ENCODE measurements at regions not wholly inside any gene's neighbourhood (a gene's known extent, or its start where the extent isn't known, plus 50 kb on each side); places are given as distances from the start of the nearest gene placed in this dataset.

- DNase-seq (ENCODE audit: low spot score), result no peak
Observed at GRCh38 chr11:42179216-42179615, 719.8 kb upstream of the LRRC4C start.

- DNase-seq (ENCODE audit: low spot score), result no peak
Observed at GRCh38 chr11:42195289-42196013, 736.0 kb upstream of the LRRC4C start.

DNA sequence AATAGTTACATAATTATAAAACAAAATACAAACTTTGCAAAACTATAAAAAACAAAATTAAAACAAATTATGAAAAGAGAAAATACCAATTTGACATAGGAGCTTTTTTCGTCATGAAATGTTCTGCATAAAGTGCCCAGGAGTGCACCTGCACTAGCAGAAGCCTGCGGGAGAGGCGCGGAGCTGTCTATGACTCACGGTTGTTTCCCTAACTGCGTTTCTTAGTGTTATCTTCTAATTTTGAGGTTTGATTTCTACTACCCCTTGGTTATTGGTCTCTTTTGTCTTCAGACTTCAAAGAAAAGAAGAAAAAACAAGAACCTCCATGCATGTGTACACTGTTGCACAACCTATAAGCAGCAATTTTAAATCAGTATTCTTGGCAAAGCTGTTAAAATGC is 740.9 kb upstream of the LRRC4C start:
- DNase-seq (ENCODE audit: low spot score), result no peak

DNA sequence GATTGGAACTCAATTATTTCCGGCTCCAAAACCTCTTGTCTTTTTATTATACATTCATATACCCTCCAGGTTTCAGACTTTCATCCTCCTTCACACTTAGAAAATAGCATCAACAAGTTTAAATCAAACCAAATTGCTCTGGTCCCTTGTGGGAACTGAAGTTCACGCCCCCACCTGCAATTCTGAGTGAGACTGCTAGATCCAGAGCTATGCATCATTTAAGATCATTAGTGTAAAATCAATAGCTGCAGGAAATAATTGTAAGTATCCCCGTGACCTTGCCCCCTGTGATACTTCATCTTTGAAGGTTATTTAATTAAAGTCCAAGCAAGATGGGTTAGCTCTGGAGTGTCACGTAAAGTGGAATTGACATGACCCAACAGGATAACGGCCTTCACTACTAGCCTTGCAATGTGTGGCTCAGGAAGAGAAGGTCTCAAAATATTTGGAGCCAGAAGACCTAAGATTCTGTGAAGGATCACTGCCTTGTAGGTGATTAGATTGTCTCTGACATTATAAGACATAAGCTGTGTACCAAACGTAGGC is 742.2 kb upstream of the LRRC4C start:
- DNase-seq (ENCODE audit: low spot score), result no peak

GRCh38 chr11:42205518-42205917 is 746.1 kb upstream of the LRRC4C start:
- no peak for DNase-seq (ENCODE audit: low spot score)

GRCh38 chr11:42225664-42226063 is 766.2 kb upstream of the LRRC4C start:
- no peak for DNase-seq (ENCODE audit: low spot score)

DNA sequence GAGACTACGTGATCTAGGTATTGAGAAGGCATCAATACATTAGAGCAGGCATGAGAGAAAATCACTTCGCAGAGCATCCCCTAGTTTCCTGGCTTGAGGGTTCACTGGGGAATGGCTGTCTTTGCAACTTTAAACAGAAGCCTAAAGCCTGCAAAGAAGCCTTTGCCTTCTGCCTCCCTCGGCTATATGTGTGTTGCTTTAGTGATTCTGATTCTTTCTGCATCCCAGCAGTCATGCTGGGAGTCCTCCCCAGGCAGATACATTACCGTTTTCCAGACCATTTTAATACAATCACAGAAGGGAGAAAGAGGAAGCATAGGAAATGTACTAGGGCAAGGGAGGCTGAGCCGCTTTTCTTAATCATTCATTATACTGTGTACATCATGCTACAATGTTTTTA is 773.2 kb upstream of the LRRC4C start:
- DNase-seq (ENCODE audit: low spot score), result no peak

- no peak for DNase-seq (ENCODE audit: low spot score)
Observed at GRCh38 chr11:42234451-42234951, 775.0 kb upstream of the LRRC4C start.

DNA sequence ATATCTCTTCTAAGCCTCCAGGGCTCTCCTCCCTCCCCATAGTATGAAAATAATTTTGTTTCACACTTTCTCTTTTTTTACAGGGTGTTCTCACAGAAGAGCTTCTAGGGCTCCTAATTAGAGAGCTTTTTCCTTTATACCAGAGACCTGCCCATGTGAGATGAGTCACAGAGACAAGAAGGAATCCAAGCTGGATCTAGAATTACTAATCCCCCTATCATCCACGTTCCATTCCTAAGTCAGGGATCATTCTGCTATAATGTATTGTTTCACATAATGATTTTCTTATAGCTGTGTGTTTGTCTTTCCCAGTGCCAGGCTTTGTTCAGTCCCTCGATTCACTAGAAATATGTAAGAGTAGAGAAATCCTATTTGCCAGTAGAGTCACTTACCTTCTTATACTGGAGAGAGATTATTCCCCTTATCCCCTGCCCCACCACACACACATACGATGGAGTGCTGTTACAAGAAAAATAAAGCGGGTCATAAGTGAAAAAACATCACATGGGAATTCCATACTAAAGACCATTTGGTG is 778.3 kb upstream of the LRRC4C start:
- no peak for DNase-seq (ENCODE audit: low spot score)

DNA sequence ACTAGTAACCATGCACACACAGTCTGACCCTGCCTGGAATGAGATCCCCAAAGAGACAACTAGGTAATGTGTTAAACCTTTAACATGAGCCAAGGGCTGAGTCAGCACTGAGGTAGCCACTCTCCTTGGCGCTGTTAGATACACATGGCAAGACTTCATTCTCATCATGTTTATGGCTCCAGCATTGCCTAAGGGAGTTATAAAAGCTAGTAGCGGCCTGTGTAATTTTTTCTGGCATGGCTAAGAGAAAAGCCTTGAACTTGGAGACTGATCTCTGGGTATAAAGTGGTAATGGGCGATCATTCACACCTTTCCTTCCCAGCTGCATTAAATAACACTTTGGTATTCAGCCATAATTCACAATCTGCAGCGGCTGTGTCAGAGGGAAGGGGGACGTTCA is 779.7 kb upstream of the LRRC4C start:
- no peak for DNase-seq (ENCODE audit: low spot score)

- DNase-seq (ENCODE audit: low spot score), result no peak
Observed at GRCh38 chr11:42243385-42243784, 783.9 kb upstream of the LRRC4C start.

GRCh38 chr11:42244376-42244775 is 784.9 kb upstream of the LRRC4C start:
- no peak for DNase-seq (ENCODE audit: low spot score)

- no peak for DNase-seq (ENCODE audit: low spot score)
Observed at GRCh38 chr11:42249401-42249800, 789.9 kb upstream of the LRRC4C start.

GRCh38 chr11:42249956-42250355 is 790.5 kb upstream of the LRRC4C start:
- no peak for DNase-seq (ENCODE audit: low spot score)

DNA sequence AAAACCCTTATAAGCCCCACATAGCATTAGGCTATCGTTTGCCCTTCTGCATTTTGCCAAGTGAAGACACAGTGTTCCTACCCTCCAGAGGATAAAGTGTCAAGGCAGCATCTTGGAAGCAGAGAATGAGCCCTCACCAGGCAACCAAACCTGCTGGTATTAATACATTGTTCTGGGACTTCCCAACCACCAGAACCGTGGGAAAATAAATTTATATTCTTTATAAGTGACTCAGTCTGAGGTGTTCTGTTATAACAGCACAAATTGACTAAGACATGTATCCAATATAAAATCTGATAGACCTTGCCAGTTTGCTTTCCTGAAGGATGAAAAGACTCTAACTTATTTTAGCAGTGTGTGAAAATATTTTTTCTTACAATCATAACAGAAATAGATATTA is 792.5 kb upstream of the LRRC4C start:
- DNase-seq (ENCODE audit: low spot score), result no peak

DNA sequence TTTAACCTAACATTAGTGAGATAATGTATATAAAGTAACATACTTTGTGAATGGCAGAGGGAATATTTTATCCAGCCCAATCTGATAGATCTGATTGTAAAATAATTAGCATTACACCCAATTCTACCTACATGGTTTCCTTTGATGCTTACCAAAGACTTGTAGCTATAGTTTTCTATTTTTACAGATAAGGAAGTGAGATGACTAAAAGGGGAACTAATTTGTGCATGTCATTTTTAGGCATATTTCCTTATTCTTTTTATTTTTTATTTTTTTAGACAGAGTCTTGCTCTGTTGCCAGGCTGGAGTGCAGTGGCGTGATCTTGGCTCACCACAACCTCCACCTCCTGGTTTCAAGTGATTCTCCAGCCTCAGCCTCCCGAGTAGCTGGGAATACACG is 793.7 kb upstream of the LRRC4C start:
- DNase-seq (ENCODE audit: low spot score), result no peak

- DNase-seq (ENCODE audit: low spot score), result no peak
Observed at GRCh38 chr11:42255906-42256305, 796.5 kb upstream of the LRRC4C start.

DNA sequence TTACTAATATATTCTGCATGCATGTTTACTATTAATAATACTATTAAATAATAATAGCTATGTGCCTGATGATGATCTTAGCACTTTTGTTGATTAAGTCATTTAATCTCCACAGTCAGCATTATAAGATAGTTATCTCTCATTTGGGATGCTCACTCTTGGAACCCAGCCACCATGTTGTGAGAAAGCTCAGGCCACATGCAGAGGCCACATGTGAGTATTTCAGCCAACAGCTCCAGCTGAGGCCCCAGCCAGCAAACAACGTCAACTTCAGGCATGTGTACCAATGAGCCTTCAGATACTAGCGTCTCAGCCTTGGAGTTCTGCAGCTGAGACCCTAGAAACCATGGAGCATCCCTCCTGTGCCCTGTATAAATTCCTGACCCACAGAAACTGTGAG is 798.1 kb upstream of the LRRC4C start:
- DNase-seq (ENCODE audit: low spot score), result no peak

- DNase-seq (ENCODE audit: low spot score), result no peak
Observed at GRCh38 chr11:42265072-42265471, 805.6 kb upstream of the LRRC4C start.

- no peak for DNase-seq (ENCODE audit: low spot score)
Observed at GRCh38 chr11:42271306-42271705, 811.9 kb upstream of the LRRC4C start.

DNA sequence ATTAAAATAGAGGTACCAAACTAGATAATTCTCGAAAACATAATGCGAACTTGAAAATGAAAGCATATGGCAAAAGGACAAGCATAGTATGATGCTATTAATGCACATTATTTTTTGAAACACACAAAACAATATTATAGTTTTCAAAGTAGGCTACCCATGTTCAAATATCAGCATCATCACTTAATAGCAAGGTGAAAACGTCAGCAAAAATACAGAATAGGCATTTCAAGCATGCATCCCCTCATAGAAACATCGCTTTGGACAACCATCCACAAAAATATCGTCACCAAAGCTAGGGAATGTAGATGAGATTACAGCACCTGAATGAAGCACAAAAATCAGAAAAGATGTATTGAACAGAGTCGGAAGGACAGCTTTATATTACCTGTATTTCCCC is 814.5 kb upstream of the LRRC4C start:
- no peak for DNase-seq (ENCODE audit: low spot score)

GRCh38 chr11:42296910-42297309 is 837.5 kb upstream of the LRRC4C start:
- no peak for DNase-seq (ENCODE audit: low spot score)

- no peak for DNase-seq (ENCODE audit: low spot score)
Observed at GRCh38 chr11:42299780-42300179, 840.3 kb upstream of the LRRC4C start.

- no peak for DNase-seq (ENCODE audit: low spot score)
Observed at GRCh38 chr11:42301777-42302176, 842.3 kb upstream of the LRRC4C start.
